ENCODE measurements at regions not wholly inside any gene's neighbourhood (a gene's known extent, or its start where the extent isn't known, plus 50 kb on each side); places are given as distances from the start of the nearest gene placed in this dataset.
"Not testable (repeated sequence)": the region's sequence is repeated elsewhere in the genome, so short reads cannot be mapped to it uniquely, and the experiment has no call there.

GRCh38 chr13:81283062-81283461 is 942.1 kb upstream of the SPRY2 start:
- DNase-seq (ENCODE audit: low spot score), result no peak

- DNase-seq (ENCODE audit: low spot score), result no peak
These were observed 934.8 kb upstream of the SPRY2 start for GRCh38 chr13:81275666-81276258.

DNA sequence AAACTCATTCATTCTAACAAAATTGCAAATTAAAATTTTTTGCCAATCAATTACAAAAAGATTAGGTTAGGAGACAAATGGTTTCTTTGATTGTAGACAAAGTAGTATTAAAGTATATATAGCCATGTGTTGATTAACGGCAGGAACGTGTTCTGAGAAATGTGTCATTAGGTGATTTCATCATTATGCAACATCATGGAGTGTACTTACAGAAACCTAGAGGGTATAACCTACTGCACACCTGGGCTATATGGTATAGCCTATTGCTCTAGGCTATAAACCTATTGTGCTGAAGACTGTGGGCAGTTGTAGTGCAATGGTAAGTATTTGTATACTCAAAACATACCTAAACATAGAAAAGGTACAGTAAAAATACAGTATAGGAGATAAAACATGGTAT is 906.8 kb upstream of the SPRY2 start:
- DNase-seq (ENCODE audit: low spot score), result no peak

- no peak for DNase-seq (ENCODE audit: low spot score)
These were observed 905.6 kb upstream of the SPRY2 start for GRCh38 chr13:81246556-81246955.

GRCh38 chr13:81244011-81244410 is 903.1 kb upstream of the SPRY2 start:
- DNase-seq (ENCODE audit: low spot score), result no peak

DNA sequence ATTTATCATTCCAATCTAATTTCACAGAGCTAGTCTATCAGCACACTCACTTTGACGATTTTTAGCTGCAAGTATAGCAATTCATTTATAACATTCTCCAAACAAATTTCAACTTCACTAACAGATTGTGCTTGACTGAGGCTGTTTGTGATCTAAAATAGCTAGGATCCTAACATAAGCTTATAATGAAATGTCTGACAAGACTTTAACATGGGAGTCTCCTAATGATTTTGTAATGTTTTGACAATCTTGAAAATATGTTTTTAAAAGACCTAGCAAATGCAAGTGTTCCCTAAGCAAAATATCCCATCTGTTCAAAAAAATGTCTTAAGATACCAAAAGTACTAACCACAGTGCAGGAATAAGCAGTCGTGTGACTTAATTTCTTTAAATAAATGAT is 889.5 kb upstream of the SPRY2 start:
- no peak for DNase-seq (ENCODE audit: low spot score)

- not testable (repeated sequence) for DNase-seq (ENCODE audit: low spot score)
These were observed 885.9 kb upstream of the SPRY2 start for GRCh38 chr13:81226830-81227229.

DNA sequence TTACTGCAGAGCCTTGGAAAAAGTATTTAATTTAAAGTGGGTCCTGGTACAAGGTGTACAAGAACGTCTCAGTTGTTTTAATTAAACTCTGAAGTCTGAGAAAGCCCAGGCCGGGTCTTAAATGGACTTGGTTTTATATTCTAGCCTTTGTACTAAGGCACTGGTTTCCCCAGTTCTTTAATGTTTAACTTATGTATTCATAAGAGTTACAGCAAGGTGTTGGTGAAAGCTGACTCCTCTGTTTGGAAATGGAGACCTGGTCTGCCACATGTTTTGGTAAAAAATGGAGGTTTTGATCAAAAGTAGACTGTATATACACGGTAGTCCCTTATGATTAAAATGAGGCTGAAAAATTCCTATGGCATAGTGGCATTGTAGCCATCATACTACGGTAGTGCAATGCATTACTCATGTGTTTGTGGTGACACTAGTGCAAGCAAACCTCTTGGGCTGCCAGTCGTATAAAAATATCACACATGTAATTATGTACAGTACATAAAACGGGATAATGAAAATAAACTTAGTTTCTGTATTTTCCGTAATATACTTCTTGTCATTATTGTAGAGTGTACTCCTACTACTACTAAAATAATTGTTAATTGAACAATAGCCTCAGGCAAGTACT is 883.4 kb upstream of the SPRY2 start:
- no peak for DNase-seq (ENCODE audit: low spot score)

GRCh38 chr13:81223778-81224177 is 882.9 kb upstream of the SPRY2 start:
- DNase-seq (ENCODE audit: low spot score), result no peak

DNA sequence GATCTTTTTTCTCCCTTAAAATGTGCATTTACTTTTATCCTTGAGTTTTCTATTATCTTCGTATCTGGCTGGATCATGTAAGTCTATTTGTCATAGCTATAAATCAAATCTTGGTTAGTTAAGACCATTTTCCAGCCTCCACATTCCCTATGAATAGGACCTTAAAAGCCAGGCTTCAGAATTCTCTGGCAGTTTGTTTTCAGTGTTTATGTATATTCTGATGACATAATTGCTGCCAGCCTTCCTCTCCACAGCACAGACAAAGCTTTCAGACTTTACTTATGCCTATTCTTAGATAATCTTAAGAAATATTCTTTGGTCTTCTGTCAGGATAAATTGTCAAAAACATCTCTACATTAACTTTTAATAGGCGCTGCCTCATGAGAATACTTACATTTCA is 870.8 kb upstream of the SPRY2 start:
- no peak for DNase-seq (ENCODE audit: low spot score)

DNA sequence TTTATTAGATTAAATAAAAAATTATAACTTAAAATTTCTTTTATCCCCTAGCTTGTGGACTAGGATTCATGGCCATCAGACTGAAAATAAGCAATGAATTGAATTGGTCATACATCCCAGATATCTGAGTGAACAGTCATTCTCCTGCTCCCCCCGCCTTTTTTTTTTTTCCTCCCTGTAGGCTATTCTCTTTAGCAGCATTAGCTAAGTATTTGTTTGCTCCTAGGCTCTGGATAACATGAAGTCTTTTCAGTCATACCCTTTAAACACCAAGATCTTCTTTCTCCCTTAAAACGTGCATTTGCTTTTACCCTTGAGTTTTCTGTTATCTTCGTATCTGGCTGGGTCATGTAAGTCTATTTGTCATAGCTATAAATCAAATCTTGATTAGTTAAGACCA is 866.7 kb upstream of the SPRY2 start:
- DNase-seq (ENCODE audit: low spot score), result no peak

DNA sequence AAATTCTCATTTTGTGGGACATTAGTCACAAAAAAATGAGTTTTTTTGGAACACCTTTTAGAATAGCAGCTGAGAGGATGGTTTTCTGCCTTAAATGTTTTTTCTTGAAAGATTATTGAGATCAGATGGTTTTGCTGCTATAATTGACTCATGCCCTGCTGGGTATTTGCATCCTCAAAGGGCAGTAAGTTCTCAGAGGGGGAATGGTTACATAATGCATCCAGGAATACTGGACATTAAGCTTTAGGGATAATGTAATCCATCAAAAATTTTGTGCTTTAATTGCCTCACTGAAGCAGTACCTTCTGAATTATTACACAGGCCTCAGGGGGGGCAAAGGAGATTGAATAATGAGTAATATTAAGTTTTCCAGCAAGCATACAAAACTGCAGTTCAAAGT is 866.3 kb upstream of the SPRY2 start:
- no peak for DNase-seq (ENCODE audit: low spot score)

- no peak for DNase-seq (ENCODE audit: low spot score)
These were observed 862.9 kb upstream of the SPRY2 start for GRCh38 chr13:81203783-81204182.

- DNase-seq (ENCODE audit: low spot score), result no peak
These were observed 859.0 kb upstream of the SPRY2 start for GRCh38 chr13:81199956-81200355.

GRCh38 chr13:81197966-81198365 is 857.0 kb upstream of the SPRY2 start:
- DNase-seq (ENCODE audit: low spot score), result no peak

DNA sequence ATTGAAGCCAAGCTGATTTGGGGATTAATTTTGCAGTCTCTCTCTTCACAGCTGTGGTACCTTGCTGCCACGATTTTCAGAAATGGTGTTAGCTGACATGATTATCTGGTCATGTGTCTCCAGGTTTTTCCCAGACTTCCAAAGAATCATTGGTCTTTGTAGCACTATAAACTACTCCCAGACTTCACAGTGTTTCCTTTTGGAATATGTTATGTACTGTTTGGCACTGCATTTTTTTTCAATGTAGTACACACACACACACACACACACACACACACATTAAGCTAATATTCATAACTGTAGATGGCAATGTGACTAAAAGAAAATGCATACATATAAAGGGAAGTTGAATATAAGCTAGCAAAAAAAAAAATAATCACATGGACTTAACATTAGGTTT is 856.6 kb upstream of the SPRY2 start:
- no peak for DNase-seq (ENCODE audit: low spot score)

GRCh38 chr13:81194362-81194761 is 853.4 kb upstream of the SPRY2 start:
- no peak for DNase-seq (ENCODE audit: low spot score)

DNA sequence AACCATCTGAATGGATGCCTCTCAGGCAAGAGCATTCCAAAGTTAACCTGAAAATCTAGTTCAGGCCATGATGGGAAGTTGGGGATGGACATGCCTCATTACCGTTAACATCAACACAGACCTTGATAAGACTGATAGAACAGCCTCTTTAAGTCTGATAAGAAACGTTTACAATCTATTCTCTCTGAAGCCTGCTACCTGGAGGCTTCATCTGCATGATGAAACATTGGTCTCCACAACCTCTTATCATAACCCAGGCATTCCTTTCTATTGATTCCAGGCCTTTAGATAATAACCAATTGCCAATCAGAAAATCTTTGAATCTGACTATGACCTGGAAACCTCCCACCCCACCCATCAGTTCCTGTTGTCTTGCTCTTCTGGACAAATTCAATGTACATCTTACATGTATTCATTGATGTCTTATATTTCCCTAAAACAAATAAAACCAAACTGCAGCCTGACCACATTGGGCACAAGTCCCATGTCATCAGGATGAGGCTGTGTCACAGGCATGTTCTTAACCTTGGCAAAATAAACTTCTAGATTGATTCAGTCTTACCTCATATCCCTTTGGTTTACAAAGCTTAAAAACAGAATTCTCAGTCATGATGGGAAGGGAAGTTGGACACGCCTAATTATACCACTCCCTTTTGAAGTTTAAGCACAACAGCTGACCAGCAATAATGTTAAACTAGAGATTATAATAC is 843.8 kb upstream of the SPRY2 start:
- no peak for DNase-seq (ENCODE audit: low spot score)

DNA sequence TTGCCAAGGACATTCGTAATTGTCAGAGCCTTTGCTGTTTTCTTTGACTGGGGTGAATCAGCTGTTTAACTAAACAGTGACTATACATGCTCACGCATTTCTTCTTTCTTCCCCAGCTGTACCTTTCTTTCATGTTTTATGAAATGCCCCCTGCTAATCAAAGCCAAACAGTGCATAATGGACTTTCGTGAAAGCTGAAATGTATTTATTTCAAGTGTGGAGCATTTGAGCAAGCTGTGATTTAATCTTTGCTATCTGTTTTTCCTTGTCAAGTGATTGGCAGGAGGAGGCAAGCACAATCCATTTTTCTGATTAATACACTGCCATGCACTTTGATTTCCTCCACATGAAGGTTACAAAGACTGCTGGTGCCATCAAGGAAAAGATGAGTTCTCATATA is 831.7 kb upstream of the SPRY2 start:
- DNase-seq (ENCODE audit: low spot score), result no peak

DNA sequence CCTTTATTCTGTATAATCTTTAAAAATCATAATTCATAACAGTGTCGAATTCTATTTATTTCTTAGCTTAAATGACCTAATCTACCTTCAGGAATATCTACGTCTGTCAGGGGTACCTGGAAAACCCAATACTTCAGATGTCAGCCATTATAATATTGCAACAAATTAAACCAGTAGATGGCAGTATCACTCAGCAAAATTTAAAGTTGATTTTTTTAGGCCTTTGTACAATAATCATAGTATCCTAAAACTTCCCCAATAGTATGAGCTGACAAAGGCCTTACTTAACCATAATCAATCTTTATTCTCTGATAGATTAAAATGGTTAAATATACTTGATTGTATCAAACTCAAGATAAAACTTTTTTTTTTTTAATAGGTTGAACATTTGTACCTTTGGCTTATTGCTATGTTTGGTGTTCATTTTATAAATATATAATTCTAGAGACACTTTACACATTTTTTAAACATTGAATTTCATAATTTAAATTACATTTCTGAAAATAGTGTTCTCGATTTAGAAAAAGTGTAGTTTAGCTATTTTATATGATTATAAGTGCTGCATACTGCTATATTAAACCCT is 830.2 kb upstream of the SPRY2 start:
- DNase-seq (ENCODE audit: low spot score), result no peak

GRCh38 chr13:81163823-81164222 is 822.9 kb upstream of the SPRY2 start:
- DNase-seq (ENCODE audit: low spot score), result not testable (repeated sequence)

DNA sequence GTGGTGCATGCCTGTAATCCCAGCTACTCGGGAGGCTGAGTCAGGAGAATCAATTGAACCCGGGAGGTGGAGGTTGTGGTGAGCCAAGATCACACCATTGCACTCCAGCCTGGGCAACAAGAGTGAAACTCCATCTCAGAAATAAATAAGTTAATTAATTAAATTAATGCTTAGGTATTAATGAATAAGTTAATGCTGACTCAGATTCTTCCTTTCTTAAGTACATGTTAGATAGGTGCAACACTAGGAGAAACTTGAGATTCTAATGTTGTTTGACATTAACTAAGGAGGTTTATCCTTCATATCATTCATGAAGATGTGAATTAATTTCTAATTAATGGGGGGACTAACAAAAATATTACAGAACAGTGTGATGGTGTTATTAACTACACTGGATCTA is 812.6 kb upstream of the SPRY2 start:
- no peak for DNase-seq (ENCODE audit: low spot score)

DNA sequence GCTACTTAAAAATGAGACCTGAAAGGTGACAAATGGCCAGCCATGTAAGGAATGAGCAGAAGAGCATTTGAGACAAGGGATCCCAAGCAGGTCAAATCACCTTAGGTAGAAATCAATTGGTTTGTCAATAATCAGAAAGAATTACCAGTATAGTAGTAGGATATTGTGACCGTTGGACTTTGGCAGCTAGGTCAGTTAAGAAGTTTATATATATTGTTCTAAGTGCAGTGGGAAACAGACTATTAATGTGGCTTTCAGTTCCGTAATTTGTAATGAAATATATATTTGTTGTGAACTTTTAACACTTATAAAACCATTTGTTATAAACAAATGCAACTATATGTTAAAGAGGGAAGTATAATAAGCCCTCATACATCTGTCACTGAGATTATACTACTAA is 807.9 kb upstream of the SPRY2 start:
- DNase-seq (ENCODE audit: low spot score), result no peak
